Neuronal stem cell (in vitro differentiated cells): ENCODE measurements at regions not wholly inside any gene's neighbourhood (a gene's known extent, or its start where the extent isn't known, plus 50 kb on each side); places are given as distances from the start of the nearest gene placed in this dataset.

ENCODE experiments used
- DNase-seq: peaks from one replicate; pipeline ENCODE4 v3.0.0-alpha.2; 2013; ENCODE audit warnings: low spot score
- H2AFZ ChIP-seq: one replicate; pipeline ENCODE4 v1.6.1; 2013; ENCODE audit warnings: mild to moderate bottlenecking, low read length, inconsistent platforms
- H2AK5ac ChIP-seq: 2 replicates; pipeline ENCODE4 v1.6.1; 2013; ENCODE audit warnings: low read depth, mild to moderate bottlenecking, inconsistent platforms, low read length, moderate library complexity, mixed read lengths
- H2BK120ac ChIP-seq: 2 replicates; pipeline ENCODE4 v1.6.1; 2013; ENCODE audit warnings: low read depth, mild to moderate bottlenecking, inconsistent platforms, low read length, moderate library complexity, mixed read lengths
- H2BK12ac ChIP-seq: one replicate; pipeline ENCODE4 v1.6.1; 2013; ENCODE audit warnings: low read length, inconsistent platforms
- H2BK15ac ChIP-seq: 2 replicates; pipeline ENCODE4 v1.6.1; 2013; ENCODE audit warnings: mild to moderate bottlenecking, low read length, inconsistent platforms, mixed read lengths
- H2BK5ac ChIP-seq: one replicate; pipeline ENCODE4 v1.6.1; 2013; ENCODE audit warnings: inconsistent platforms, mild to moderate bottlenecking, low read length, moderate library complexity
- H3K14ac ChIP-seq: one replicate; pipeline ENCODE4 v1.6.1; 2013; ENCODE audit warnings: low read length, inconsistent platforms
- H3K18ac ChIP-seq: 2 replicates; pipeline ENCODE4 v1.6.1; 2013; ENCODE audit warnings: low read length, inconsistent platforms
- H3K23ac ChIP-seq: 2 replicates; pipeline ENCODE4 v1.6.1; 2013; ENCODE audit warnings: low read depth, mild to moderate bottlenecking, mixed read lengths, low read length, inconsistent platforms; ENCODE audit not compliant: poor library complexity
- H3K27ac ChIP-seq: replicated peaks from 3 replicates; pipeline ENCODE4 v1.5.1; 2013; ENCODE audit warnings: low read length, inconsistent platforms
- H3K27me3 ChIP-seq, 3 experiments: 2 replicates each; pipeline ENCODE4 v1.6.1; 2013; ENCODE audit warnings: low read length in 3 of 3, mild to moderate bottlenecking in 2 of 3, inconsistent platforms in 1 of 3, low read depth in 1 of 3, mixed read lengths in 1 of 3, moderate library complexity in 1 of 3; ENCODE audit not compliant: control insufficient read depth in 3 of 3, insufficient read depth in 3 of 3
- H3K36me3 ChIP-seq, 2 donors: replicated peaks in 1 of 2; 2 replicates each; pipeline ENCODE4 v1.6.1; 2013; ENCODE audit warnings: low read length in 2 of 2; ENCODE audit not compliant: control insufficient read depth in 2 of 2, insufficient read depth in 2 of 2
- H3K4ac ChIP-seq: 2 replicates; pipeline ENCODE4 v1.6.1; 2013; ENCODE audit warnings: inconsistent platforms, mild to moderate bottlenecking, low read length, moderate library complexity
- H3K4me1 ChIP-seq, 2 donors: 1 replicate in 1 of 2; 2 replicates in 1 of 2; pipeline ENCODE4 v1.6.1; 2013; ENCODE audit warnings: low read length in 2 of 2, low read depth in 1 of 2; ENCODE audit not compliant: control insufficient read depth in 2 of 2, insufficient read depth in 1 of 2
- H3K4me2 ChIP-seq: one replicate; pipeline ENCODE4 v1.6.1; 2013; ENCODE audit warnings: mild to moderate bottlenecking, low read length, inconsistent platforms; ENCODE audit not compliant: insufficient read depth, poor library complexity, severe bottlenecking
- H3K4me3 ChIP-seq, 2 donors: 2 replicates each; pipeline ENCODE4 v1.5.1; 2013; ENCODE audit warnings: low read length in 2 of 2, mild to moderate bottlenecking in 2 of 2, inconsistent platforms in 1 of 2, moderate library complexity in 1 of 2
- H3K79me1 ChIP-seq: one replicate; pipeline ENCODE4 v1.6.1; 2013; ENCODE audit warnings: low read depth, mild to moderate bottlenecking, inconsistent platforms, low read length, moderate library complexity
- H3K9ac ChIP-seq: one replicate; pipeline ENCODE4 v1.6.1; 2013; ENCODE audit warnings: mild to moderate bottlenecking, low read depth, low read length, inconsistent platforms; ENCODE audit not compliant: poor library complexity
- H3K9me3 ChIP-seq, 2 donors: replicated peaks in 1 of 2; 2 replicates each; pipeline versions ENCODE3 to v1.6.1; 2013; ENCODE audit warnings: low read length in 2 of 2, mild to moderate bottlenecking in 2 of 2, inconsistent platforms in 1 of 2, low read depth in 1 of 2, mixed read lengths in 1 of 2, moderate library complexity in 1 of 2; ENCODE audit not compliant: control insufficient read depth in 2 of 2, insufficient read depth in 1 of 2
- H4K8ac ChIP-seq: one replicate; pipeline ENCODE4 v1.6.1; 2013; ENCODE audit warnings: low read depth, mild to moderate bottlenecking, inconsistent platforms, low read length, moderate library complexity
- H4K91ac ChIP-seq: one replicate; pipeline ENCODE4 v1.6.1; 2013; ENCODE audit warnings: low read length, low read depth, mild to moderate bottlenecking, inconsistent platforms; ENCODE audit not compliant: poor library complexity
- WGBS, 2 donors: extraction: QIAGEN DNeasy Blood & Tissue Kit; methylation state at CpG; one replicate each; pipeline ENCODE4 v1.1.7; 2013; ENCODE audit warnings: missing lambda C conversion rate in 2 of 2, mixed read lengths in 1 of 2; ENCODE audit not compliant: insufficient read length in 2 of 2, insufficient replicate concordance in 1 of 2; ENCODE audit errors: extremely low coverage in 2 of 2; 5-methylcytosine and 5-hydroxymethylcytosine counted together

DNA sequence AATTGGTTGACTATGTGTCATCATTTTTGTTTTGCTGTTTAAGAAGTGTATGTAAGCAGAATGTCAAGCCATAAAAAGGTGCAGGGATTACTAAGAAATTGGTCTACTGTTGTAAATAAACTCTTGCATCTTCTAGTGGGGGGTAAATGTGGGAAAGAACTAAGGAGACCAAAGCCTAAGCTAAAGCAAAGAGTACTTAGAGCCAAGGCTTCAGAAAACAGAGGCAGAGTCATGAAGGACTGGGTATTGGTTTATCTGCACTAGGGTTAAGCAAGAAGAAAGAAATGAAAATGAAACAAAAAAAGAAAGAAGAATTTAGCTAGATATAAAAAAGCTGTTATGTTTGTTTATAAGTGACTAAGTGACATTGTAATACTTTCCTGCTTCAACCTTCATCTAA lies 628.1 kb downstream of the METTL15 start:
- Histone ChIP-seq H2AFZ (no peak overlapping the region), H2AK5ac (no peak overlapping the region), H3K23ac (no peak overlapping the region), H3K4me2 (no peak overlapping the region), H3K14ac (no peak overlapping the region), H2BK5ac (no peak overlapping the region), H3K9me3 (no peaks in the 10 kb centered on the region), H3K27ac (no peak overlapping the region), H3K4me3 (no peak overlapping the region), H3K4me1 (no peaks in the 10 kb centered on the region), H3K79me1 (no peaks in the 10 kb centered on the region), H2BK12ac (no peak overlapping the region), H4K8ac (no peak overlapping the region), H2BK120ac (no peak overlapping the region), H4K91ac (no peak overlapping the region), H3K36me3 (no peaks in the 10 kb centered on the region), H3K27me3 (no peaks in the 10 kb centered on the region), H3K9ac (no peak overlapping the region), H3K4ac (no peak overlapping the region), H2BK15ac (no peak overlapping the region), H3K18ac (no peak overlapping the region)
- no peak for DNase-seq

DNA sequence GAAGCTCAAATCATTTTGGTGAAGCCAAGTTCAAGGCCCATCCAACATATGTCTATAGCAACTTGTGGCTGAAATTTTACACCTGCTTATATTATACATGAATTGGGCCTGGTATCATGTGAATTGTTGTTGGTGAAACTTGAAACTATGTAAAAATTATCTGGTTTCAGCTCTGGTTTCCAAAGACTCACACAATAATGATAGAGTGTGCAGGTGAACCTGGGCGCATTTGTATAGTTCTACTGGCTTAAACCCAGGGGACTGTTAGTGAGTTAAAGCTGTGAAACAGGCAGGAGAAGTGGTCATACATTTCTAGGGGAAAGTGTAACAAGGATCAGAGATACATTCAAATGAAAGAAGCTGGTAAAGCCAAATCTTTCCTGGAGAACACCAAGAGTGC lies 627.3 kb downstream of the METTL15 start:
- H2AFZ ChIP-seq = no peak overlapping the region
- H3K9me3 ChIP-seq = no peaks in the 10 kb centered on the region
- H3K27ac ChIP-seq = no peak overlapping the region
- no peaks in the 10 kb centered on the region for H3K36me3 ChIP-seq
- no peak overlapping the region for H3K9ac ChIP-seq
- H4K8ac ChIP-seq = no peak overlapping the region
- H2BK5ac ChIP-seq = no peak overlapping the region
- H3K23ac ChIP-seq = no peak overlapping the region
- no peak overlapping the region for H4K91ac ChIP-seq
- no peak overlapping the region for H2BK120ac ChIP-seq
- no peaks in the 10 kb centered on the region for H3K79me1 ChIP-seq
- H3K4ac ChIP-seq = no peak overlapping the region
- WGBS, 2 donors = no CpG with 5 or more reads among the region's 1 CpG
- H3K14ac ChIP-seq = no peak overlapping the region
- no peak overlapping the region for H2BK12ac ChIP-seq
- H3K4me2 ChIP-seq = no peak overlapping the region
- H3K4me3 ChIP-seq = no peak overlapping the region
- no peak overlapping the region for H3K18ac ChIP-seq
- DNase-seq = no peak
- no peak overlapping the region for H2AK5ac ChIP-seq
- H2BK15ac ChIP-seq = no peak overlapping the region
- no peaks in the 10 kb centered on the region for H3K27me3 ChIP-seq
- H3K4me1 ChIP-seq = no peaks in the 10 kb centered on the region

DNA sequence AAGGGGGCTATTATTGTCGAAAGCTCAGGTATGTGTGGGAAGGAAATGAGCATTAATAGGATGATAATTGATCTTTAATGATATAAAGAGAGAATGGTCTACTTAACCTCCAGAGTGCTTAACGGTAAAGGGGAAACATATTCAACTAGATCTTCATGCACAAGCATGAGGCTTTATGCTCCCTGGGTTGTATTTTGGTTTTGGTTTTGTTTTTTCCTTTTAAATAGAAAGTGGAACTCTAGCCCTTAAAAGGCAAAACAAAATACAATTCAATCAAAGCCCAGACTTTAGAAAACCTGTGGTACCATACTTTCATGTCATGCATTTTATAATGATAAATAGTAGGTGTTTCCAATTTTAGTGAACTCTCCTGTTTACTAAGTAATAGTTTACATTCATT lies 622.7 kb downstream of the METTL15 start:
- no peaks in the 10 kb centered on the region for H3K36me3 ChIP-seq
- H3K9ac ChIP-seq = no peak overlapping the region
- no peak overlapping the region for H4K8ac ChIP-seq
- H3K4me2 ChIP-seq = no peak overlapping the region
- no peaks in the 10 kb centered on the region for H3K9me3 ChIP-seq
- no peak for DNase-seq
- no peak overlapping the region for H2BK5ac ChIP-seq
- H2BK120ac ChIP-seq = no peak overlapping the region
- no peak overlapping the region for H3K4me3 ChIP-seq
- H3K4ac ChIP-seq = no peak overlapping the region
- no peak overlapping the region for H2BK15ac ChIP-seq
- no peak overlapping the region for H3K18ac ChIP-seq
- no peak overlapping the region for H4K91ac ChIP-seq
- no peaks in the 10 kb centered on the region for H3K79me1 ChIP-seq
- H3K27me3 ChIP-seq = no peaks in the 10 kb centered on the region
- H3K14ac ChIP-seq = no peak overlapping the region
- no peak overlapping the region for H3K27ac ChIP-seq
- H3K23ac ChIP-seq = no peak overlapping the region
- no peak overlapping the region for H2BK12ac ChIP-seq
- H2AK5ac ChIP-seq = no peak overlapping the region
- no peaks in the 10 kb centered on the region for H3K4me1 ChIP-seq
- no peak overlapping the region for H2AFZ ChIP-seq
- no CpG with 5 or more reads among the region's 2 CpGs for WGBS, 2 donors

DNA sequence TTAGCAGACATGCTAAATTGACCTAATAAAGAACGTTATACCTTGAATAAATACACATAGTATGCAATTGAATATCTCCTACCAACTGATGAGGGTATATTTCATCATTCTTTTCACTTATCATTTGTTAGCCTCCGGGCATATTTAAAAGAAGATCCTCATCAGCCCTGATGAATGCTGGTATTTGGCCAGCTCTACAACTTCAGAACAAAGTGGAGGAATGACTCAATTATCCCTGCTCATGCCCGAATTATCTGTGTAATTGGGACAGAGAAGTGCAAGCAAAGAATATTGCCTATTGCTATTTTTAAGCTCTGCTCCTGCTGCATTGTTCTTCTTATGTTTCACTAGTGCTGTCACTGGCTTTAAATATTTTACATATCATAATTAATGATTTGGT lies 622.1 kb downstream of the METTL15 start:
- H2AK5ac ChIP-seq = no peak overlapping the region
- no peak overlapping the region for H3K14ac ChIP-seq
- H2AFZ ChIP-seq = no peak overlapping the region
- no peaks in the 10 kb centered on the region for H3K27me3 ChIP-seq
- no peak overlapping the region for H3K9ac ChIP-seq
- H2BK5ac ChIP-seq = no peak overlapping the region
- no peak overlapping the region for H4K8ac ChIP-seq
- H3K4me3 ChIP-seq = no peak overlapping the region
- H4K91ac ChIP-seq = no peak overlapping the region
- no peaks in the 10 kb centered on the region for H3K9me3 ChIP-seq
- H3K18ac ChIP-seq = no peak overlapping the region
- DNase-seq = no peak
- H3K4me2 ChIP-seq = no peak overlapping the region
- H3K23ac ChIP-seq = no peak overlapping the region
- no peak overlapping the region for H2BK120ac ChIP-seq
- no peaks in the 10 kb centered on the region for H3K79me1 ChIP-seq
- H3K4me1 ChIP-seq = no peaks in the 10 kb centered on the region
- H2BK12ac ChIP-seq = no peak overlapping the region
- H3K36me3 ChIP-seq = no peaks in the 10 kb centered on the region
- H2BK15ac ChIP-seq = no peak overlapping the region
- H3K27ac ChIP-seq = no peak overlapping the region
- no CpG with 5 or more reads among the region's 3 CpGs for WGBS, 2 donors
- H3K4ac ChIP-seq = no peak overlapping the region
